NCI-H510A treated with DMSO at 0.1 percent for 48 hours (cell line): ENCODE measurements at regions not wholly inside any gene's neighbourhood (a gene's known extent, or its start where the extent isn't known, plus 50 kb on each side); places are given as distances from the start of the nearest gene placed in this dataset.

ENCODE experiments used
- DNase-seq: peaks from one replicate; lab custom pipeline; 2025; lab: John Stamatoyannopoulos, UW

GRCh38 chr17:68740555-68741447, 139.6 kb upstream of the FAM20A start:
- no peak for DNase-seq

- DNase-seq: no peak
These were observed 136.7 kb upstream of the FAM20A start for GRCh38 chr17:68737761-68738443.

- DNase-seq: no peak
These were observed 133.8 kb upstream of the FAM20A start for GRCh38 chr17:68734931-68735330.

GRCh38 chr17:68734187-68734900, 133.2 kb upstream of the FAM20A start:
- DNase-seq: no peak

GRCh38 chr17:68733241-68734176, 132.3 kb upstream of the FAM20A start:
- no peak for DNase-seq

- no peak for DNase-seq
These were observed 131.2 kb upstream of the FAM20A start for GRCh38 chr17:68732301-68732749.

- DNase-seq: no peak
These were observed 130.3 kb upstream of the FAM20A start for GRCh38 chr17:68731465-68731864.

- DNase-seq: no peak
These were observed 118.3 kb upstream of the FAM20A start for GRCh38 chr17:68719431-68719830.

- no peak for DNase-seq
These were observed 117.8 kb upstream of the FAM20A start for GRCh38 chr17:68718926-68719325.

- DNase-seq: no peak
These were observed 117.3 kb upstream of the FAM20A start for GRCh38 chr17:68718465-68718864.

- no peak for DNase-seq
These were observed 113.5 kb upstream of the FAM20A start for GRCh38 chr17:68714676-68715075.

GRCh38 chr17:68711858-68712257, 110.7 kb upstream of the FAM20A start:
- DNase-seq: peak; percentile 14

GRCh38 chr17:68710976-68711375, 109.8 kb upstream of the FAM20A start:
- no peak for DNase-seq

GRCh38 chr17:68710035-68710780, 109.0 kb upstream of the FAM20A start:
- no peak for DNase-seq

GRCh38 chr17:68709461-68709860, 108.3 kb upstream of the FAM20A start:
- DNase-seq: no peak

GRCh38 chr17:68707031-68707430, 105.9 kb upstream of the FAM20A start:
- no peak for DNase-seq

- no peak for DNase-seq
These were observed 105.3 kb upstream of the FAM20A start for GRCh38 chr17:68706356-68706920.

GRCh38 chr17:68705714-68706076, 104.5 kb upstream of the FAM20A start:
- DNase-seq: no peak

GRCh38 chr17:68704871-68705713, 103.9 kb upstream of the FAM20A start:
- DNase-seq: no peak

GRCh38 chr17:68701046-68701445, 99.9 kb upstream of the FAM20A start:
- DNase-seq: no peak
